ENCODE measurements at regions not wholly inside any gene's neighbourhood (a gene's known extent, or its start where the extent isn't known, plus 50 kb on each side); places are given as distances from the start of the nearest gene placed in this dataset.

GRCh38 chr10:78768876-78769275 is 299.9 kb upstream of the ZMIZ1 start:
- DNase-seq: no peak

- DNase-seq: no peak
Measured at GRCh38 chr10:78769526-78769925, 299.2 kb upstream of the ZMIZ1 start.

- DNase-seq: no peak
Measured at GRCh38 chr10:78770167-78771090, 298.3 kb upstream of the ZMIZ1 start.

GRCh38 chr10:78771260-78771659 is 297.5 kb upstream of the ZMIZ1 start:
- no peak for DNase-seq

GRCh38 chr10:78771808-78772455 is 296.8 kb upstream of the ZMIZ1 start:
- DNase-seq: no peak

GRCh38 chr10:78772486-78772885 is 296.3 kb upstream of the ZMIZ1 start:
- DNase-seq: no peak

GRCh38 chr10:78772986-78773530 is 295.7 kb upstream of the ZMIZ1 start:
- no peak for DNase-seq

GRCh38 chr10:78774614-78774998 is 294.2 kb upstream of the ZMIZ1 start:
- no peak for DNase-seq

- DNase-seq: no peak
Measured at GRCh38 chr10:78774999-78775711, 293.6 kb upstream of the ZMIZ1 start.

- DNase-seq: no peak
Measured at GRCh38 chr10:78775891-78776290, 292.9 kb upstream of the ZMIZ1 start.

GRCh38 chr10:78776756-78777155 is 292.0 kb upstream of the ZMIZ1 start:
- DNase-seq: no peak

- no peak for DNase-seq
Measured at GRCh38 chr10:78777466-78777865, 291.3 kb upstream of the ZMIZ1 start.

- DNase-seq: no peak
Measured at GRCh38 chr10:78777867-78778266, 290.9 kb upstream of the ZMIZ1 start.

GRCh38 chr10:78778444-78779338 is 290.1 kb upstream of the ZMIZ1 start:
- no peak for DNase-seq

GRCh38 chr10:78779339-78779955 is 289.3 kb upstream of the ZMIZ1 start:
- no peak for DNase-seq

- no peak for DNase-seq
Measured at GRCh38 chr10:78780551-78780961, 288.2 kb upstream of the ZMIZ1 start.

GRCh38 chr10:78781251-78781913 is 287.4 kb upstream of the ZMIZ1 start:
- no peak for DNase-seq

- DNase-seq: no peak
Measured at GRCh38 chr10:78781991-78782390, 286.8 kb upstream of the ZMIZ1 start.

- DNase-seq: no peak
Measured at GRCh38 chr10:78782441-78782840, 286.3 kb upstream of the ZMIZ1 start.

- no peak for DNase-seq
Measured at GRCh38 chr10:78783753-78784152, 285.0 kb upstream of the ZMIZ1 start.

- no peak for DNase-seq
Measured at GRCh38 chr10:78784546-78784945, 284.2 kb upstream of the ZMIZ1 start.

All from NCI-H1694 (cell line).